SK-N-SH treated with all-trans-retinoic acid at 6 μM for 48 hours (cell line): ENCODE measurements at regions not wholly inside any gene's neighbourhood (a gene's known extent, or its start where the extent isn't known, plus 50 kb on each side); places are given as distances from the start of the nearest gene placed in this dataset.
"Not testable (repeated sequence)": the region's sequence is repeated elsewhere in the genome, so short reads cannot be mapped to it uniquely, and the experiment has no call there.

Source experiments
- CSDC2 ChIP-seq: fragments of 250-450 bp; sonication (Bioruptor Pico); IDR thresholded peaks from 2 replicates; pipeline ENCODE4 v1.5.0; 2020; ENCODE audit warnings: mild to moderate bottlenecking, moderate library complexity
- ESRRG ChIP-seq: fragments of 250-450 bp; sonication (Bioruptor Pico); IDR thresholded peaks from 2 replicates; pipeline ENCODE4 v1.6.1; 2021; ENCODE audit warnings: mild to moderate bottlenecking
- POU6F1 ChIP-seq: fragments of 250-450 bp; sonication (Bioruptor Pico); IDR thresholded peaks from 2 replicates; pipeline ENCODE4 v1.8.0; 2021; ENCODE audit warnings: low read depth, mild to moderate bottlenecking, moderate library complexity, borderline replicate concordance
- PPARA ChIP-seq: fragments of 250-450 bp; sonication (Bioruptor Pico); IDR thresholded peaks from 2 replicates; pipeline ENCODE4 v1.5.0; 2020; ENCODE audit warnings: mild to moderate bottlenecking, borderline replicate concordance
- RARB ChIP-seq: fragments of 250-450 bp; sonication (Bioruptor Pico); IDR thresholded peaks from 2 replicates; pipeline ENCODE4 v1.8.0; 2021; ENCODE audit warnings: mild to moderate bottlenecking, moderate library complexity
- SNAI2 ChIP-seq: fragments of 250-450 bp; sonication (Bioruptor Pico); IDR thresholded peaks from 2 replicates; pipeline ENCODE4 v1.5.0; 2020; ENCODE audit warnings: mild to moderate bottlenecking, moderate library complexity
- TOX ChIP-seq: fragments of 250-450 bp; sonication (Bioruptor Pico); IDR thresholded peaks from 2 replicates; pipeline ENCODE4 v1.8.0; 2021; ENCODE audit warnings: mild to moderate bottlenecking, moderate library complexity, borderline replicate concordance
- TSHZ2 ChIP-seq: fragments of 250-450 bp; sonication (Bioruptor Pico); IDR thresholded peaks from 2 replicates; pipeline ENCODE4 v1.5.0; 2020; ENCODE audit warnings: mild to moderate bottlenecking, moderate library complexity
- ZFP3 ChIP-seq: fragments of 250-450 bp; sonication (Bioruptor Pico); IDR thresholded peaks from 2 replicates; pipeline ENCODE4 v1.5.0; 2020; ENCODE audit warnings: mild to moderate bottlenecking, moderate library complexity
- ZFP30 ChIP-seq: fragments of 450-650 bp; formaldehyde crosslinking; IDR thresholded peaks from 2 replicates; pipeline ENCODE4 v1.5.0; 2022; ENCODE audit warnings: mild to moderate bottlenecking, moderate library complexity
- ZNF70 ChIP-seq: fragments of 450-650 bp; formaldehyde crosslinking; IDR thresholded peaks from 2 replicates; pipeline ENCODE4 v1.5.0; 2020; ENCODE audit warnings: mild to moderate bottlenecking, moderate library complexity

- TF ChIP-seq TSHZ2; ZFP3 (CRISPR knock-in tag); ZFP30 (CRISPR knock-in tag); TOX (CRISPR knock-in tag); POU6F1 (CRISPR knock-in tag); ESRRG (CRISPR knock-in tag); CSDC2 (CRISPR knock-in tag); ZNF70 (CRISPR knock-in tag); PPARA; SNAI2 (CRISPR knock-in tag); RARB (CRISPR knock-in tag): not testable (repeated sequence)
These were observed 58.5 kb upstream of the METTL9 start for GRCh38 chr16:21540770-21541433.
